ENCODE measurements at regions not wholly inside any gene's neighbourhood (a gene's known extent, or its start where the extent isn't known, plus 50 kb on each side); places are given as distances from the start of the nearest gene placed in this dataset.

GRCh38 chr15:69824877-69825406 lies 272.8 kb downstream of the TLE3 start:
- no peak overlapping the region for H3K4me3 ChIP-seq (ENCODE audit: low read depth, low read length)
- DNase-seq (ENCODE audit: low read depth), result no peak
- no peak for TF ChIP-seq CTCF (IDR thresholded peaks at IDR 0.05; ENCODE audit: insufficient read depth, low read depth, low read length)

GRCh38 chr15:69825941-69826818 lies 271.5 kb downstream of the TLE3 start:
- DNase-seq (ENCODE audit: low read depth), result no peak
- no peak for TF ChIP-seq CTCF (IDR thresholded peaks at IDR 0.05; ENCODE audit: insufficient read depth, low read depth, low read length)
- H3K4me3 ChIP-seq (ENCODE audit: low read depth, low read length), result no peak overlapping the region

GRCh38 chr15:69826819-69827175 lies 270.9 kb downstream of the TLE3 start:
- no peak overlapping the region for H3K4me3 ChIP-seq (ENCODE audit: low read depth, low read length)
- DNase-seq (ENCODE audit: low read depth), result peak; percentile 8
- no peak for TF ChIP-seq CTCF (IDR thresholded peaks at IDR 0.05; ENCODE audit: insufficient read depth, low read depth, low read length)

GRCh38 chr15:69827751-69828150 lies 270.0 kb downstream of the TLE3 start:
- TF ChIP-seq CTCF (IDR thresholded peaks at IDR 0.05; ENCODE audit: insufficient read depth, low read depth, low read length), result no peak
- H3K4me3 ChIP-seq (ENCODE audit: low read depth, low read length), result no peak overlapping the region
- no peak for DNase-seq (ENCODE audit: low read depth)

- no peak for TF ChIP-seq CTCF (IDR thresholded peaks at IDR 0.05; ENCODE audit: insufficient read depth, low read depth, low read length)
- DNase-seq (ENCODE audit: low read depth), result no peak
- no peak overlapping the region for H3K4me3 ChIP-seq (ENCODE audit: low read depth, low read length)
Measured at GRCh38 chr15:69828181-69828828, 269.4 kb downstream of the TLE3 start.

- no peak for DNase-seq (ENCODE audit: low read depth)
- H3K4me3 ChIP-seq (ENCODE audit: low read depth, low read length), result no peak overlapping the region
- TF ChIP-seq CTCF (IDR thresholded peaks at IDR 0.05; ENCODE audit: insufficient read depth, low read depth, low read length), result no peak
Measured at GRCh38 chr15:69829974-69830373, 267.7 kb downstream of the TLE3 start.

Measured in fibroblast of villous mesenchyme (primary cell).